ENCODE measurements at regions not wholly inside any gene's neighbourhood (a gene's known extent, or its start where the extent isn't known, plus 50 kb on each side); places are given as distances from the start of the nearest gene placed in this dataset.

DNA sequence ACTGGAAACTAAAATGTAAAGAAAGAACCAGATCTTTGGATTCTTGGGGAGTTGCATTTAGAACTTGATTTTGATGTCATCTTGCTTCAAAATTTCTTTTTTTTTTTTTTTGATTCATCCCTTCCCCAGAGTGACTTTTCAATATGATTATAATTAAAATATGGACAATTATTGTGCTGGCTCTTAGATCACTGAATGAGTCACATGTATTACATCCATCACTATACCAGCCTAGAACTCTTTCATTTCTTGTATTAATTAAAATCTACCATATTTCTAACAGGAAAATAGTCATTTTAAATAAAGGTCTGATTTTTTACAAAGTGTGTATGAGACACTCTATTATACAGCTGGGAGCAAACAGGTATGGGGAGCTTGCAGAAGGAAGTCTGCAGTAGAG is 269.5 kb upstream of the AKR1E2 start:
- intact Hi-C loops (cut with DNase I; ENCODE audit: low total_unique reads): no loop called here
- H3K27me3 ChIP-seq: no peaks in the 10 kb centered on the region
- H3K36me3 ChIP-seq: no peaks in the 10 kb centered on the region
- TF ChIP-seq, protein P1, sequence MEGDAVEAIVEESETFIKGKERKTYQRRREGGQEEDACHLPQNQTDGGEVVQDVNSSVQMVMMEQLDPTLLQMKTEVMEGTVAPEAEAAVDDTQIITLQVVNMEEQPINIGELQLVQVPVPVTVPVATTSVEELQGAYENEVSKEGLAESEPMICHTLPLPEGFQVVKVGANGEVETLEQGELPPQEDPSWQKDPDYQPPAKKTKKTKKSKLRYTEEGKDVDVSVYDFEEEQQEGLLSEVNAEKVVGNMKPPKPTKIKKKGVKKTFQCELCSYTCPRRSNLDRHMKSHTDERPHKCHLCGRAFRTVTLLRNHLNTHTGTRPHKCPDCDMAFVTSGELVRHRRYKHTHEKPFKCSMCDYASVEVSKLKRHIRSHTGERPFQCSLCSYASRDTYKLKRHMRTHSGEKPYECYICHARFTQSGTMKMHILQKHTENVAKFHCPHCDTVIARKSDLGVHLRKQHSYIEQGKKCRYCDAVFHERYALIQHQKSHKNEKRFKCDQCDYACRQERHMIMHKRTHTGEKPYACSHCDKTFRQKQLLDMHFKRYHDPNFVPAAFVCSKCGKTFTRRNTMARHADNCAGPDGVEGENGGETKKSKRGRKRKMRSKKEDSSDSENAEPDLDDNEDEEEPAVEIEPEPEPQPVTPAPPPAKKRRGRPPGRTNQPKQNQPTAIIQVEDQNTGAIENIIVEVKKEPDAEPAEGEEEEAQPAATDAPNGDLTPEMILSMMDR (IDR thresholded peaks at IDR 0.05): no peak
- H3K9me3 ChIP-seq: no peaks in the 10 kb centered on the region
- no peak for DNase-seq
- no peaks in the 10 kb centered on the region for H3K4me1 ChIP-seq
- no peak overlapping the region for H3K27ac ChIP-seq
- no peak overlapping the region for H3K4me3 ChIP-seq

DNA sequence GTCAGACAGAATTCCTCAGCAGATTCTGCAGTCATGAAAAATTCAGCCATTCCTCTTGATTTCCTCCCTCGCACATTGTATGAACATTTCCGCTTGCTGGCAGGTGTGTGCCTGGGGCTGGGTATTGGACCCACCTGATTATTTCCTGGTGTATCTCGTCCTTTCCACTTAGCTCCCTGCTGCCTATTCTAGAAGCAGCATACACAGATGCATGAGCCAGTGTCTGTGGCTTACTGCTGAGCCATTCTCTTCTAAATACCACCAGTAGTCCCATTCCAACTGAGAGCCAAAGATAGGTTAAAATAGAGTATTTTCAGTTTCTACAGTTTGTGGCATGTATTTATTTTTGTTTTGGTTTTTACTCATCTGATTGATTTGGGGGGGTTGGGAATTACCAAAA is 270.1 kb upstream of the AKR1E2 start:
- DNase-seq: no peak
- intact Hi-C loops (cut with DNase I; ENCODE audit: low total_unique reads): no loop called here
- TF ChIP-seq, protein P1 (IDR thresholded peaks at IDR 0.05): no peak
- no peaks in the 10 kb centered on the region for H3K4me1 ChIP-seq
- H3K4me3 ChIP-seq: no peak overlapping the region
- no peak overlapping the region for H3K27ac ChIP-seq
- no peaks in the 10 kb centered on the region for H3K36me3 ChIP-seq
- H3K9me3 ChIP-seq: no peaks in the 10 kb centered on the region
- no peaks in the 10 kb centered on the region for H3K27me3 ChIP-seq

DNA sequence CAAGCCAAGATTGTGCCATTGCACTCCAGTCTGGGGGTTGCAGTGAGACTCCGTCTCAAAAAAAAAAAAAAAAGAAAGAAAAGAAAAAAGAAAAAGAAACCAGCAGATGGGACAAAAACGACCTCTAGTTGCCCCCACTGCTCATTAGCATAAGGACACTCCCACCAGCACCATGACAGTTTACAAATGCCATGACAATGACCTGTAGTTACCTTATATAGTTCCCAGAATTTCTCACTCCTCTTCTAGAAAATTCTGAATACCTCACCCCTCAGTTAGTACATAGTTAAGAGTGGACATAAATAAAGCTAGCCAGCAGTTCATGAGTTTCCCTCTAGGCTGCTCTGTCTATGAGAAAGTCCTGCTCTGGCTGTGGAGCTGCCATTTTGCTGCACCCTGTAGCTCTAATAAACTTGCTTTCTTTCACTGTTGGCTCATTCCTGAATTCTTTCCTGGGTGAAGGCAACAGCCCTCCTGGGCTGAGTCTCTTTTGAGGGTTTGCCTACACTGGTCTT is 276.8 kb upstream of the AKR1E2 start:
- H3K36me3 ChIP-seq: no peaks in the 10 kb centered on the region
- no peak overlapping the region for H3K4me3 ChIP-seq
- H3K9me3 ChIP-seq: no peaks in the 10 kb centered on the region
- intact Hi-C loops (cut with DNase I; ENCODE audit: low total_unique reads): no loop called here
- no peak for DNase-seq
- H3K27ac ChIP-seq: no peak overlapping the region
- TF ChIP-seq, protein P1 (IDR thresholded peaks at IDR 0.05): no peak
- no peaks in the 10 kb centered on the region for H3K27me3 ChIP-seq
- H3K4me1 ChIP-seq: peaks cover 0 to 9% (median 0%) of the 10 kb centered on the region in 4 donors

DNA sequence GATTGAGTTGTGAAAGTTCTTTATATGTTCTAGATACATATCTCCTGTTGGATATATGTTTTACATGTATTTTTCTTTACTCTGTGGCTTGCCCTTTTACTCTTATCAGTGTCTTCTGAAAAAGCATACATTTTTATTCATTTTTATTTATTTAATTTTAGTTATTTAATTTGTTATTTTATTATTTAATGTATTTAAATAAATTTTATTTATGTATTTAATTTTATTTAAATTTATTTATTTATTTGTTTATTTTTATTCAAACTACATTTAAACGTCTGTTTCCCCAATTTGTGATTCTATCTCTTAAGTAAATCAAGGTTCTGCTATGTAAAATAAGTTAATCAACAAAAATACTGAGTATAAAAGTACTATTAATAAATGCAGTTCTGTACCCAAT is 279.1 kb upstream of the AKR1E2 start:
- no peaks in the 10 kb centered on the region for H3K27me3 ChIP-seq
- H3K36me3 ChIP-seq: no peaks in the 10 kb centered on the region
- TF ChIP-seq, protein P1 (IDR thresholded peaks at IDR 0.05): no peak
- intact Hi-C loops (cut with DNase I; ENCODE audit: low total_unique reads): no loop called here
- peaks cover 0 to 11% (median 0%) of the 10 kb centered on the region in 4 donors for H3K4me1 ChIP-seq
- no peak for DNase-seq
- no peaks in the 10 kb centered on the region for H3K9me3 ChIP-seq
- no peak overlapping the region for H3K27ac ChIP-seq
- H3K4me3 ChIP-seq: no peak overlapping the region

DNA sequence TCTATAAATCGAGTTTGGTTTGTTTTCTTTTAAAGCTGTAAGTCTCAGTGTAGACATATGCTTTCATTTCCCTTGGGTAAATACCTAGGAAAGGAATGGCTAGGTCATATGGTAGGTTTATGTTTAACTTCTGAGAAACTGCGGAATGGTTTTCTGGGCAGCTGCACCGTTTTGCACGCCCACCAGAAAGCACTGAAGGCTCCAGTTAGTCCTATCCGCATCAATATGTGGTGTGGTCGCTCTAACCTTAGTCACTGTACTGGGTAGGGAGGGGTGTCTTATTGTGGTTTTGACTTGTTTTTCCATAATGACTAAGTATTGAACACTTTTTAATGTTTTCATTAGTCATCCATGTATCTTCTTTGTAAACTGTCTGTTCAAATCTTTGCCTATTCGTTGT is 279.5 kb upstream of the AKR1E2 start:
- intact Hi-C loops (cut with DNase I; ENCODE audit: low total_unique reads): no loop called here
- TF ChIP-seq, protein P1 (IDR thresholded peaks at IDR 0.05): no peak
- no peaks in the 10 kb centered on the region for H3K9me3 ChIP-seq

DNA sequence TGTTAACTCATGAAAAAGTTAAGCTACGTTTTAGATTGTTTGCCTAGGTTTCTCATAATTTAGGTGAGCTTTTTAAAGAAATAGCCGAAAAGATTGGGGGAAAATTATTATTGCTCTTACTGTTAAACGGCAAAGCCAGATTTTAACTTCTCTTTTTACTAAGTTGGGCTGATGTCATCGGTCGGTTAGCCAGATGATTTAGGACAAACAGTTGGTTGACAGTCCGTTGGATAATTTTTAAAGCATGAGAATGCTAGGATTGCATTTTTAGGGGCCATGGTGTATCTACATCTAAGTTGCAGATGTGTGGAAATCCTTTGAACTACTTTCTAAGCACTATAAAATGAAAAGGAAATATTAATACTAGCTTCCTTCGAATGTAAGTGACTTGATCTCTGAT is 280.9 kb upstream of the AKR1E2 start:
- TF ChIP-seq, protein P1 (IDR thresholded peaks at IDR 0.05): no peak
- Histone ChIP-seq H3K9me3 (peaks cover 0 to 10% (median 0%) of the 10 kb centered on the region in 3 donors), H3K4me1 (peaks cover 0 to 28% (median 3%) of the 10 kb centered on the region in 4 donors), H3K27me3 (no peaks in the 10 kb centered on the region), H3K4me3 (no peak overlapping the region), H3K27ac (no peak overlapping the region), H3K36me3 (no peaks in the 10 kb centered on the region)
- intact Hi-C loops (cut with DNase I; ENCODE audit: low total_unique reads): no loop called here
- DNase-seq: no peak

More for the DNA sequence above, 279.5 kb upstream of the AKR1E2 start:
- Histone ChIP-seq H3K27ac (no peak overlapping the region), H3K36me3 (no peaks in the 10 kb centered on the region), H3K4me1 (peaks cover 0 to 15% (median 2%) of the 10 kb centered on the region in 4 donors), H3K27me3 (no peaks in the 10 kb centered on the region), H3K4me3 (no peak overlapping the region)
- no peak for DNase-seq
